Fibroblast of skin of scalp (primary cell): ENCODE measurements at regions not wholly inside any gene's neighbourhood (a gene's known extent, or its start where the extent isn't known, plus 50 kb on each side); places are given as distances from the start of the nearest gene placed in this dataset.
"Not testable (repeated sequence)": the region's sequence is repeated elsewhere in the genome, so short reads cannot be mapped to it uniquely, and the experiment has no call there.

Experiments used
- DNase-seq: peaks from one replicate; pipeline ENCODE4 v3.0.0-alpha.2; 2013

GRCh38 chr3:167102071-167102470 lies 278.0 kb downstream of the ZBBX start:
- no peak for DNase-seq

- DNase-seq = no peak
Observed at GRCh38 chr3:167100651-167101050, 279.4 kb downstream of the ZBBX start.

GRCh38 chr3:167100200-167100599 lies 279.9 kb downstream of the ZBBX start:
- DNase-seq = no peak

GRCh38 chr3:167095976-167096375 lies 284.1 kb downstream of the ZBBX start:
- no peak for DNase-seq

- no peak for DNase-seq
Observed at GRCh38 chr3:167094632-167095031, 285.5 kb downstream of the ZBBX start.

GRCh38 chr3:167091226-167091625 lies 288.9 kb downstream of the ZBBX start:
- peak; percentile 0 for DNase-seq

- DNase-seq = no peak
Observed at GRCh38 chr3:167084545-167084944, 295.6 kb downstream of the ZBBX start.

GRCh38 chr3:167078070-167078622 lies 302.0 kb downstream of the ZBBX start:
- peak; percentile 1 for DNase-seq

GRCh38 chr3:167067787-167068161 lies 312.3 kb downstream of the ZBBX start:
- DNase-seq = no peak

GRCh38 chr3:167066977-167067786 lies 312.9 kb downstream of the ZBBX start:
- no peak for DNase-seq

- no peak for DNase-seq
Observed at GRCh38 chr3:167057581-167057980, 322.5 kb downstream of the ZBBX start.

- DNase-seq = no peak
Observed at GRCh38 chr3:167054926-167055325, 325.2 kb downstream of the ZBBX start.

- DNase-seq = no peak
Observed at GRCh38 chr3:167051421-167051820, 328.7 kb downstream of the ZBBX start.

- no peak for DNase-seq
Observed at GRCh38 chr3:167033866-167034265, 346.2 kb downstream of the ZBBX start.

GRCh38 chr3:167032267-167032876 lies 347.7 kb downstream of the ZBBX start:
- DNase-seq = peak; percentile 67

GRCh38 chr3:167031364-167032049 lies 348.6 kb downstream of the ZBBX start:
- no peak for DNase-seq

GRCh38 chr3:167030082-167030725 lies 349.9 kb downstream of the ZBBX start:
- DNase-seq = no peak

- not testable (repeated sequence) for DNase-seq
Observed at GRCh38 chr3:167019503-167019902, 360.6 kb downstream of the ZBBX start.

GRCh38 chr3:167018591-167019111 lies 361.4 kb downstream of the ZBBX start:
- not testable (repeated sequence) for DNase-seq

- DNase-seq = no peak
Observed at GRCh38 chr3:167012691-167013090, 367.4 kb downstream of the ZBBX start.

- DNase-seq = no peak
Observed at GRCh38 chr3:167008791-167009190, 371.3 kb downstream of the ZBBX start.

- DNase-seq = no peak
Observed at GRCh38 chr3:167001374-167001773, 378.7 kb downstream of the ZBBX start.
